GM12878 (cell line): ENCODE measurements at regions not wholly inside any gene's neighbourhood (a gene's known extent, or its start where the extent isn't known, plus 50 kb on each side); places are given as distances from the start of the nearest gene placed in this dataset.
A peak's percentile ranks its signal among the peaks of the same experiment; 100 is the strongest.

Source experiments
- ATAC-seq: fragments of 200-7000 bp; cut with Tn5 transposase; 3 replicates; pipeline ENCODE4 v1.9.1; 2020; ENCODE audit warnings: mild to moderate bottlenecking, moderate library complexity
- BruUV-seq: library from RNA; stranded (reverse); fragments of 400-500 nt; replicated peaks from 2 replicates; lab custom pipeline; 2021; lab: Mats Ljungman, UMichigan
- CTCF ChIA-PET: fragments of 300-600 bp; sonication (Branson Sonifier 250); formaldehyde crosslinking; extraction: SDS; loops from one replicate; lab custom pipeline; 2021; ENCODE audit warnings: inconsistent platforms; lab: Yijun Ruan, JAX
- POLR2A ChIA-PET: fragments of 350-600 bp; formaldehyde crosslinking; extraction: SDS; loops from one replicate; lab custom pipeline; 2021; ENCODE audit warnings: inconsistent platforms; lab: Charles Lee
- RAD21 ChIA-PET: fragments of 300-600 bp; sonication (Branson Sonifier 250); formaldehyde crosslinking; loops from one replicate; lab custom pipeline; 2023; ENCODE audit warnings: antibody characterized with exemption; ENCODE audit not compliant: unreplicated experiment; lab: Charles Lee
- SMC1A ChIA-PET: fragments of 300-600 bp; sonication (Branson Sonifier 250); formaldehyde crosslinking; loops from one replicate; lab custom pipeline; 2023; ENCODE audit not compliant: unreplicated experiment, uncharacterized antibody; lab: Charles Lee
- DNase-seq: peaks from one replicate; pipeline ENCODE4 v3.0.0-alpha.2; 2011; ENCODE audit warnings: low read depth, low spot score
- FAIRE-seq: peaks from 3 replicates; lab custom pipeline; 2011; peaks lifted over from hg19 to GRCh38; lab: Jason Lieb, UNC
- H2AFZ ChIP-seq: 2 replicates; pipeline ENCODE4 v1.6.0; 2011; ENCODE audit warnings: low read depth, low read length, control low read depth; ENCODE audit not compliant: control insufficient read depth
- H3K27ac ChIP-seq: 2 replicates; pipeline ENCODE4 v1.5.1; 2011; ENCODE audit warnings: control low read depth; ENCODE audit not compliant: control insufficient read depth, insufficient read depth
- H3K27me3 ChIP-seq, 2 experiments: replicated peaks in 1 of 2; 2 replicates each; pipeline versions ENCODE4 v1.6.0 to v1.6.1; 2011; ENCODE audit warnings: low read length in 1 of 2; ENCODE audit not compliant: control insufficient read depth in 2 of 2, insufficient read depth in 2 of 2
- H3K36me3 ChIP-seq, 2 experiments: 2 replicates each; pipeline ENCODE4 v1.5.1; 2011; ENCODE audit warnings: low read length in 1 of 2; ENCODE audit not compliant: control insufficient read depth in 2 of 2, insufficient read depth in 2 of 2
- H3K4me1 ChIP-seq: 2 replicates; pipeline ENCODE4 v1.6.1; 2011; ENCODE audit warnings: mild to moderate bottlenecking, low read length, moderate library complexity, mixed read lengths; ENCODE audit not compliant: control insufficient read depth, insufficient read depth
- H3K4me2 ChIP-seq: 2 replicates; pipeline ENCODE4 v1.6.0; 2011; ENCODE audit warnings: control low read depth; ENCODE audit not compliant: control insufficient read depth, insufficient read depth
- H3K4me3 ChIP-seq: fragments of 200-600 bp; sonication (generic); 2 replicates; pipeline ENCODE4 v1.5.1; 2016
- H3K79me2 ChIP-seq: 2 replicates; pipeline ENCODE4 v1.6.0; 2011; ENCODE audit warnings: low read length; ENCODE audit not compliant: control insufficient read depth, insufficient read depth
- H3K9ac ChIP-seq: 2 replicates; pipeline ENCODE4 v1.8.0; 2011; ENCODE audit warnings: low read length, control low read depth, mixed read lengths; ENCODE audit not compliant: control insufficient read depth, insufficient read depth
- H3K9me3 ChIP-seq: replicated peaks from 3 replicates; pipeline ENCODE4 v1.5.1; 2011; ENCODE audit warnings: mild to moderate bottlenecking, low read length; ENCODE audit not compliant: control insufficient read depth, insufficient read depth
- H4K20me1 ChIP-seq: 2 replicates; pipeline ENCODE4 v1.6.0; 2011; ENCODE audit not compliant: control insufficient read depth, insufficient read depth
- IKZF2 ChIP-seq, 2 experiments: fragments of 450-650 bp; IDR thresholded peaks; 2 replicates each; pipeline ENCODE4 v1.6.1; 2017; ENCODE audit warnings: mild to moderate bottlenecking in 2 of 2, moderate library complexity in 2 of 2
- LARP7 ChIP-seq: fragments of 450-650 bp; IDR thresholded peaks from 2 replicates; pipeline ENCODE4 v1.6.1; 2017; ENCODE audit warnings: mild to moderate bottlenecking
- MTA2 ChIP-seq: fragments of 450-650 bp; IDR thresholded peaks from 2 replicates; pipeline ENCODE4 v1.6.1; 2016; ENCODE audit warnings: low read depth, mild to moderate bottlenecking, moderate library complexity
- PAX5 ChIP-seq: IDR thresholded peaks from 2 replicates; pipeline ENCODE4 v1.6.1; 2011; ENCODE audit warnings: low read depth, low read length, borderline replicate concordance
- POLR2AphosphoS5 ChIP-seq: IDR thresholded peaks from 2 replicates; pipeline ENCODE4 v1.6.1; 2011; ENCODE audit warnings: mild to moderate bottlenecking, low read length, inconsistent platforms
- RAD21 ChIP-seq: IDR thresholded peaks from 2 replicates; pipeline ENCODE4 v1.6.1; 2011; ENCODE audit warnings: mild to moderate bottlenecking, low read depth, low read length, moderate library complexity; ENCODE audit not compliant: insufficient read depth
- RFX5 ChIP-seq: IDR thresholded peaks from 2 replicates; pipeline ENCODE4 v1.6.1; 2011; ENCODE audit warnings: low read depth, low read length, improper control_type of control experiment
- SPI1 ChIP-seq: IDR thresholded peaks from 2 replicates; pipeline ENCODE4 v1.6.1; 2011; ENCODE audit warnings: low read depth, mild to moderate bottlenecking, low read length, moderate library complexity, borderline replicate concordance; ENCODE audit not compliant: insufficient read depth
- ZNF622 ChIP-seq: fragments of 450-650 bp; IDR thresholded peaks from 2 replicates; pipeline ENCODE4 v1.6.1; 2017; ENCODE audit warnings: mild to moderate bottlenecking, inconsistent platforms
- WGBS: methylation state at CpG from one replicate; pipeline ENCODE4 v1.1.6; 2016; ENCODE audit warnings: low lambda C conversion rate; ENCODE audit not compliant: insufficient replicate concordance, insufficient coverage; ENCODE audit errors: missing lambda C conversion rate; 5-methylcytosine and 5-hydroxymethylcytosine counted together
- in situ Hi-C: fragments of 300-500 bp; cut with MboI; formaldehyde crosslinking; loops from 9 replicates; pipeline ENCODE4 v1.14.3; 2018; ENCODE audit warnings: mixed read lengths
- intact Hi-C: fragments of 100-400 bp; cut with micrococcal nuclease; formaldehyde crosslinking; loops from one replicate; pipeline ENCODE4 v1.14.2; 2022; ENCODE audit not compliant: unreplicated experiment
- TF ChIP-seq, protein P1 (sequence below): IDR thresholded peaks from 2 replicates; pipeline ENCODE4 v1.6.1; 2012; ENCODE audit warnings: low read depth, low read length, improper control_type of control experiment
- TF ChIP-seq, protein P2 (sequence below): IDR thresholded peaks from 2 replicates; pipeline ENCODE4 v1.6.1; 2012; ENCODE audit warnings: low read length, inconsistent platforms
- TF ChIP-seq, protein P3 (sequence below): fragments of 450-650 bp; IDR thresholded peaks from 2 replicates; pipeline ENCODE4 v1.6.1; 2016; ENCODE audit warnings: mild to moderate bottlenecking

DNA sequence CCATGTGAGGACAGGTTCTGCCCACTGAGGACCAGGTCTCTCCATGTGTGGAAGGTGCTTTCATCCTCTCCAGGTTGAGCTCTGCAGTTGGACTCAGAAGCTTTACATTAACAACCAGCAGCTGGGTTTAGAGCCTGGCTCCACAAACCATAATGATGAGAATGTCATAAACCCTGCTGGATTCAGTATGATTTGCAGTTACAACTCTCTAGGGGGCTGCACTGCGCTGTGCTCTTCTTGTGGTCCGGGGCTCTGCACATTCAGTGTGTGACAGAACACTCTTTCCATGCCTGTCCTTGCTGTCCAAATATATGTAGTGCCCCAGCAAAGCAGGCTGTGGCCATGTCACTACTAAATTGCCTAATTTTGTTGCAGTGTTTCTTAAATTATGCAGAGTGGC, 334.3 kb downstream of the ICE1 start:
- peak; percentile 2; the same call in 2 of the 3 replicates for ATAC-seq
- ChIA-PET SMC1A (interaction anchor here (0.9 to 1.6 kb wide), 3 partner anchors 23 to 29 kb away, joined by 3 read pairs; no protein-coding TSS in a partner anchor), POLR2A (no interaction called here), RAD21 (interaction anchor here (0.9 kb wide), 1 partner anchor 13 kb away, joined by 3 read pairs; no protein-coding TSS in a partner anchor), CTCF (no interaction called here)
- peak overlapping the region; percentile 57; the same call in 1 of the 2 replicates for H3K4me2 ChIP-seq
- H3K4me3 ChIP-seq: no peak overlapping the region
- H3K9ac ChIP-seq: no peak overlapping the region
- FAIRE-seq: no peak
- H3K27me3 ChIP-seq: no peaks in the 10 kb centered on the region
- no peak for TF ChIP-seq ZNF622
- no peak for TF ChIP-seq RFX5
- TF ChIP-seq RAD21: peak; percentile 10; the same call in 1 of the 2 replicates
- peaks cover 1% of the 10 kb centered on the region; the same call in 2 of the 3 replicates for H3K9me3 ChIP-seq
- intact Hi-C loops: loop anchor here (10.0 kb wide), 2 partner anchors 262 to 958 kb away; partner anchors contain the start of gene TENT4A
- H3K4me1 ChIP-seq: peaks cover 47% of the 10 kb centered on the region
- in situ Hi-C loops: loop anchor here (5.0 to 10.0 kb wide), 2 partner anchors 741 to 978 kb away; no protein-coding TSS in a partner anchor
- no TSS peak for BruUV-seq
- H2AFZ ChIP-seq: peak overlapping the region; percentile 28; the same call in 1 of the 2 replicates
- no peaks in the 10 kb centered on the region for H3K36me3 ChIP-seq
- no peaks in the 10 kb centered on the region for H4K20me1 ChIP-seq
- no peaks in the 10 kb centered on the region for H3K79me2 ChIP-seq
- WGBS: 0% methylated on average over 2 of the region's 2 CpGs
- DNase-seq: no peak
- H3K27ac ChIP-seq: no peak overlapping the region

DNA sequence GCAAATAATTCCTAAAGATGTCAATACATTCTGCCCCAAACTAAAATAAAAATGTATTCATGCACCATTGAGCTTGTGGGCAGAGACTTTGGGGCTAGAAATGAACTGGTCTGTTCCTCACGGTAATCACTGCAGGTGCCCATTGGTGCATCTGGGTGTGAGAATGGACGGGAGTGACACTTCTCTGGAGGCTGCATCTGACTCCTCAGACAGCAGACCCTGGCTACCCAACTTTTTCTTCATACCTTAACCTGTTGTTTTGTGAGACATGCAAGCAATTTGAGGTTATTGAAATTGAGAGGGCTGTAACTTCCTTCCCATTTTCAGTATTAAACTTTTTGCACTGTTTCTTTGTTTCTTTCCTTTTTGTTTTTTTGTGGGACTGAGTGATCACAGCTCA, 333.4 kb downstream of the ICE1 start:
- Histone ChIP-seq H3K27ac (peak overlapping the region; percentile 53), H3K36me3 (no peaks in the 10 kb centered on the region), H3K9me3 (peaks cover 1% of the 10 kb centered on the region; the same call in 2 of the 3 replicates), H3K4me2 (peak overlapping the region; percentile 57), H3K9ac (no peak overlapping the region), H3K4me1 (peaks cover 55% of the 10 kb centered on the region), H3K4me3 (no peak overlapping the region; the same call in 1 of the 2 replicates), H4K20me1 (no peaks in the 10 kb centered on the region), H3K27me3 (no peaks in the 10 kb centered on the region), H3K79me2 (no peaks in the 10 kb centered on the region), H2AFZ (no peak overlapping the region; the same call in 1 of the 2 replicates)
- ATAC-seq: peak; percentile 73
- POLR2A ChIA-PET: no interaction called here
- intact Hi-C loops: loop anchor here (10.0 kb wide), 2 partner anchors 261 to 959 kb away; partner anchors contain the start of gene TENT4A
- CTCF ChIA-PET: interaction anchor here (1.0 kb wide), 1 partner anchor 259 kb away, joined by 3 read pairs; no protein-coding TSS in a partner anchor
- TSS peak; percentile 44 for BruUV-seq
- 3% methylated on average over 2 of the region's 2 CpGs for WGBS
- peak; percentile 76 for DNase-seq
- in situ Hi-C loops: loop anchor here (5.0 to 10.0 kb wide), 2 partner anchors 741 to 979 kb away; no protein-coding TSS in a partner anchor
- RAD21 ChIA-PET: interaction anchor here (0.9 kb wide), 1 partner anchor 14 kb away, joined by 3 read pairs; no protein-coding TSS in a partner anchor
- SMC1A ChIA-PET: interaction anchor here (0.8 to 2.7 kb wide), 5 partner anchors 16 to 43 kb away, joined by 3 to 13 read pairs (median 3); no protein-coding TSS in a partner anchor
- no peak for TF ChIP-seq POLR2AphosphoS5
- TF ChIP-seq PAX5: peak; percentile 34; the same call in 1 of the 2 replicates
- TF ChIP-seq MTA2: 0 out of 2 replicates have a peak, but pooled peaks have one; percentile 21
- TF ChIP-seq, protein P1, sequence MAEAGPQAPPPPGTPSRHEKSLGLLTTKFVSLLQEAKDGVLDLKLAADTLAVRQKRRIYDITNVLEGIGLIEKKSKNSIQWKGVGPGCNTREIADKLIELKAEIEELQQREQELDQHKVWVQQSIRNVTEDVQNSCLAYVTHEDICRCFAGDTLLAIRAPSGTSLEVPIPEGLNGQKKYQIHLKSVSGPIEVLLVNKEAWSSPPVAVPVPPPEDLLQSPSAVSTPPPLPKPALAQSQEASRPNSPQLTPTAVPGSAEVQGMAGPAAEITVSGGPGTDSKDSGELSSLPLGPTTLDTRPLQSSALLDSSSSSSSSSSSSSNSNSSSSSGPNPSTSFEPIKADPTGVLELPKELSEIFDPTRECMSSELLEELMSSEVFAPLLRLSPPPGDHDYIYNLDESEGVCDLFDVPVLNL: no peak
- TF ChIP-seq, protein P2, sequence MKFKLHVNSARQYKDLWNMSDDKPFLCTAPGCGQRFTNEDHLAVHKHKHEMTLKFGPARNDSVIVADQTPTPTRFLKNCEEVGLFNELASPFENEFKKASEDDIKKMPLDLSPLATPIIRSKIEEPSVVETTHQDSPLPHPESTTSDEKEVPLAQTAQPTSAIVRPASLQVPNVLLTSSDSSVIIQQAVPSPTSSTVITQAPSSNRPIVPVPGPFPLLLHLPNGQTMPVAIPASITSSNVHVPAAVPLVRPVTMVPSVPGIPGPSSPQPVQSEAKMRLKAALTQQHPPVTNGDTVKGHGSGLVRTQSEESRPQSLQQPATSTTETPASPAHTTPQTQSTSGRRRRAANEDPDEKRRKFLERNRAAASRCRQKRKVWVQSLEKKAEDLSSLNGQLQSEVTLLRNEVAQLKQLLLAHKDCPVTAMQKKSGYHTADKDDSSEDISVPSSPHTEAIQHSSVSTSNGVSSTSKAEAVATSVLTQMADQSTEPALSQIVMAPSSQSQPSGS: no peak
- TF ChIP-seq LARP7: no peak
- TF ChIP-seq, protein P3, sequence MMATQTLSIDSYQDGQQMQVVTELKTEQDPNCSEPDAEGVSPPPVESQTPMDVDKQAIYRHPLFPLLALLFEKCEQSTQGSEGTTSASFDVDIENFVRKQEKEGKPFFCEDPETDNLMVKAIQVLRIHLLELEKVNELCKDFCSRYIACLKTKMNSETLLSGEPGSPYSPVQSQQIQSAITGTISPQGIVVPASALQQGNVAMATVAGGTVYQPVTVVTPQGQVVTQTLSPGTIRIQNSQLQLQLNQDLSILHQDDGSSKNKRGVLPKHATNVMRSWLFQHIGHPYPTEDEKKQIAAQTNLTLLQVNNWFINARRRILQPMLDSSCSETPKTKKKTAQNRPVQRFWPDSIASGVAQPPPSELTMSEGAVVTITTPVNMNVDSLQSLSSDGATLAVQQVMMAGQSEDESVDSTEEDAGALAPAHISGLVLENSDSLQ: peak; percentile 56
- TF ChIP-seq SPI1: peak; percentile 19; the same call in 1 of the 2 replicates
- TF ChIP-seq IKZF2 (IDR thresholded peaks at IDR 0.05): peak in 1 of 2 experiments; percentile 38; a peak in 2 of 4 replicates
- no peak for FAIRE-seq
